IPS-18c (cell line): ENCODE measurements at regions not wholly inside any gene's neighbourhood (a gene's known extent, or its start where the extent isn't known, plus 50 kb on each side); places are given as distances from the start of the nearest gene placed in this dataset.

Source experiments
- H3K4me3 ChIP-seq: 2 replicates; pipeline ENCODE4 v1.7.0; 2013; ENCODE audit warnings: low read depth, mild to moderate bottlenecking, low read length, moderate library complexity; ENCODE audit not compliant: insufficient read depth
- H3K9me3 ChIP-seq: one replicate; pipeline ENCODE4 v1.6.1; 2013; ENCODE audit warnings: mild to moderate bottlenecking, low read length, moderate library complexity; ENCODE audit not compliant: control insufficient read depth, insufficient read depth

GRCh38 chrX:20452487-20452886 is 185.8 kb upstream of the RPS6KA3 start:
- Histone ChIP-seq H3K9me3 (peaks cover 10% of the 10 kb centered on the region), H3K4me3 (no peak overlapping the region)

- no peak overlapping the region for H3K4me3 ChIP-seq
Observed at GRCh38 chrX:20451929-20452328, 185.2 kb upstream of the RPS6KA3 start.

GRCh38 chrX:20445109-20445508 is 178.4 kb upstream of the RPS6KA3 start:
- H3K4me3 ChIP-seq = no peak overlapping the region
- H3K9me3 ChIP-seq = peaks cover 2% of the 10 kb centered on the region

More at GRCh38 chrX:20451929-20452328, 185.2 kb upstream of the RPS6KA3 start:
- H3K9me3 ChIP-seq = peaks cover 12% of the 10 kb centered on the region

- H3K9me3 ChIP-seq = peaks cover 4% of the 10 kb centered on the region
- H3K4me3 ChIP-seq = no peak overlapping the region
Observed at GRCh38 chrX:20442597-20442996, 175.9 kb upstream of the RPS6KA3 start.

GRCh38 chrX:20441123-20441522 is 174.4 kb upstream of the RPS6KA3 start:
- Histone ChIP-seq H3K4me3 (no peak overlapping the region), H3K9me3 (peaks cover 2% of the 10 kb centered on the region)

DNA sequence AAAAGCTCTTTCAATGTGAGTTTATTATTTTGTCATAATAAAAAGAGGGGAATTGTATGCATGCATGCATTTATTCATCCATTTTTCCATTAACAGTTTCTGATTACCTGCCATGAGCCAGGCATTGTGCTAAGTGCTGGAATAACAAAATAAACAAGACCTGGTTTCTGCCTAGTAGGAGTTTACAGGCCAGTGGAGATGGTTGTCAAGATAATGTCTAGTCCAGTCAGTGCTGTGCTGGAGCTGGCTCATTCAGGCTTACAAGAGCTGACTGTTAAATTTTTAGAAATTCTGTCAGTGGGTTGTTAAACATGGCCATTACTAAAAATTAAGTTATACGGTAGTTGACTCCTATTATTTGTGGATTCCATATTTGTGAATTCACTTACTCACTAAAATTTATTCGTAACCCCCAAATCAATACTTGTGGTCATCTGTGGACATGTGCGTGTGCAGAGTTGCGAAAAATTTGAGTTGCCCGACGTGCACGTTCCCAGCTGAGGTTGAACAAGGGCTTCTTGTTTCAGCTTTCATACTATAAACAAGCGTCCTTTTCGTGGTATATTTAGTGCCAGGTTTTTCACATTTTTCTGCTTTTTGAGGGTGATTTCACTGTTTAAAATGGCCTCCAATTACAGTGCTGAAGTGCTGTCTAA is 172.3 kb upstream of the RPS6KA3 start:
- Histone ChIP-seq H3K9me3 (peaks cover 2% of the 10 kb centered on the region), H3K4me3 (no peak overlapping the region)

GRCh38 chrX:20437683-20438082 is 171.0 kb upstream of the RPS6KA3 start:
- peaks cover 2% of the 10 kb centered on the region for H3K9me3 ChIP-seq

GRCh38 chrX:20435913-20436312 is 169.2 kb upstream of the RPS6KA3 start:
- Histone ChIP-seq H3K9me3 (peaks cover 2% of the 10 kb centered on the region), H3K4me3 (no peak overlapping the region)

More at GRCh38 chrX:20437683-20438082, 171.0 kb upstream of the RPS6KA3 start:
- no peak overlapping the region for H3K4me3 ChIP-seq

GRCh38 chrX:20434986-20435385 is 168.3 kb upstream of the RPS6KA3 start:
- H3K4me3 ChIP-seq = no peak overlapping the region
- H3K9me3 ChIP-seq = peaks cover 2% of the 10 kb centered on the region

DNA sequence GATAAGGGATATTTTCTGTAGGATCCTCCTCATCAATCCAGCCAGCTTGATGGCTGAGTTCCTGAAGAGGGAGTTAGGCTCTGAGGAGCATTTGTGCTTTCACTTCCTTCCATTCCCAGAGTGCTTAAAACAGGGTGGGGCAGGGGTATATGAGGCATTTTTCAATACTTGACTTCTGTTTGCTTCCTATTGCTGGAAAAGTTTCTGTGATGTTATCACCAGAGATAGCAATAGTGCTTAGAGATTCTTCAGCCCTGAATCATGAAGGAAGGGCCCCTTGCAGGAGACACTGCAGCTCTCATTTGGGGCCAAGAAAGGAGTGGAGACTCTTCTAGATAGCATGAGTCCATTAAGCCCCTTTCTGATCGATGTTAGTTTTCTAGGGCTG is 166.7 kb upstream of the RPS6KA3 start:
- Histone ChIP-seq H3K9me3 (no peaks in the 10 kb centered on the region), H3K4me3 (no peak overlapping the region)

GRCh38 chrX:20432746-20433387 is 166.2 kb upstream of the RPS6KA3 start:
- no peak overlapping the region for H3K4me3 ChIP-seq
- no peaks in the 10 kb centered on the region for H3K9me3 ChIP-seq

GRCh38 chrX:20432048-20432447 is 165.3 kb upstream of the RPS6KA3 start:
- Histone ChIP-seq H3K9me3 (no peaks in the 10 kb centered on the region), H3K4me3 (no peak overlapping the region)

GRCh38 chrX:20431486-20431885 is 164.8 kb upstream of the RPS6KA3 start:
- no peak overlapping the region for H3K4me3 ChIP-seq

GRCh38 chrX:20427173-20427770 is 160.6 kb upstream of the RPS6KA3 start:
- H3K4me3 ChIP-seq = no peak overlapping the region
- H3K9me3 ChIP-seq = no peaks in the 10 kb centered on the region

More at GRCh38 chrX:20431486-20431885, 164.8 kb upstream of the RPS6KA3 start:
- H3K9me3 ChIP-seq = no peaks in the 10 kb centered on the region

DNA sequence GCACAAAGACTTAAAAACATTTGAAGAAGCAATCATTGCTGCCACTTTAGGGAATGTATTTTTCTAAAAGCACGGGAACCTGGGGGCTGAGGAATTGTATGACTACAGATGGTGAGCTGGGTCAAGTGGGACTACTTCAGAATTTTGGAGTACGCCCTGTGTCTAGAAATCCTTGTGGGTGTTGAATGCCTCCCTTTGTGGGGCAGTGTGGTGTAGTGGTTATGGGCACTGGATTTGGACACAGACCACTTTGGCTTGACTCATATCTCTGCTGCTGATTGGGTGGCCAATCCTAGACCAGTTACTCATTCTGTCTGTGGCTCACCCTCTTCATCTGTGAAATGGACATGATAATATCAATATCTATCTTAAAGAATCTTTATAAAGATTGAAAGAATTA is 155.0 kb upstream of the RPS6KA3 start:
- no peak overlapping the region for H3K4me3 ChIP-seq
- no peaks in the 10 kb centered on the region for H3K9me3 ChIP-seq

GRCh38 chrX:20421275-20421674 is 154.6 kb upstream of the RPS6KA3 start:
- Histone ChIP-seq H3K9me3 (no peaks in the 10 kb centered on the region), H3K4me3 (no peak overlapping the region)

- no peaks in the 10 kb centered on the region for H3K9me3 ChIP-seq
- H3K4me3 ChIP-seq = no peak overlapping the region
Observed at GRCh38 chrX:20420058-20420457, 153.3 kb upstream of the RPS6KA3 start.

DNA sequence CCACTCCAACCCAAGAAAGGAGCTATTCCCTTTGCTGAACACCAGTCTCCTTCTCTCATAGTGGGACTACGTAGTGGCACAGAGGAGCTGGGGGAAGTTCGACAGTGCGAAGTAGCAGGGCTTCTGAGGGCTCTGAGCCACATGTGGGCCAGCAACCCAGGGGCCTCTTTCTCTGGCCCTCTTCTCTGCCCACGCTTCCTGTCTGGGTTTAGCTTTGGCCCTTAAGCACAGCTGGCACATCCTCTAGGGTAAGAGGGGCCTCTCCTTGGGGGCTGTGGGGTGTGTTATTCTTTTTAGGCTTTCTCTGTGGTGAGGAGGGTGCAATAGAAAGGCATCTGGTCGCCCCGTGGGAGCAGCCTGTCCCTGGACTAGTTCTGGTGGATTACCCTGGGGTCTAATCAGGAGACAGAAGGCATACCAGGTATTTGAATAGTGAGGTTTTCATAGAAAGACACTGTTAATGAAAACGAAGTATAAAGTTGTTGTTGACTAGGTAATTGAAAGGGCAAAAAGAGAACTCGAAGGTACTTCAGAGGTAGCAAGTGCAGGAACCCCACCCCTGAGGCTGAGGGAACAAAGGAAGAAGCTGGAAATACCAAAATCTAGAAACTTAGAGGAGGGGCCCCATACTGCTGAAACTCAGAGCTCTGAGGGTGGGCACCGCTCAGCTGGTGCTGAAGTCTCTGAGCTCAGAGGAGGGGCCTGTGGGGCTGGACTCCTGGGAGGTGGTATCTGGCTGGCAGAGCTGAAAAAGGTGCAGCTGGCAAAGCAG is 151.9 kb upstream of the RPS6KA3 start:
- no peak overlapping the region for H3K4me3 ChIP-seq
- no peaks in the 10 kb centered on the region for H3K9me3 ChIP-seq
